ENCODE measurements at regions not wholly inside any gene's neighbourhood (a gene's known extent, or its start where the extent isn't known, plus 50 kb on each side); places are given as distances from the start of the nearest gene placed in this dataset.

- 43 to 48% (median 45%) methylated on average over 2 of the region's 2 CpGs for WGBS, 5 donors
- intact Hi-C loops (cut with DNase I; ENCODE audit: low total_unique reads) = no loop called here
- H3K4me3 ChIP-seq = no peak overlapping the region
Measured at GRCh38 chr11:109814824-109815223, 278.4 kb upstream of the ZC3H12C start.

GRCh38 chr11:109815500-109816150 lies 277.6 kb upstream of the ZC3H12C start:
- no peaks in the 10 kb centered on the region for H3K36me3 ChIP-seq
- no peak for TF ChIP-seq POLR2A (IDR thresholded peaks at IDR 0.05)
- TF ChIP-seq CTCF (IDR thresholded peaks at IDR 0.05) = no peak
- TF ChIP-seq EP300 (IDR thresholded peaks at IDR 0.05) = no peak
- TF ChIP-seq POLR2AphosphoS5 (IDR thresholded peaks at IDR 0.05) = no peak
- H3K4me3 ChIP-seq = no peak overlapping the region
- no peaks in the 10 kb centered on the region for H3K4me1 ChIP-seq
- no peaks in the 10 kb centered on the region for H3K27me3 ChIP-seq
- 72 to 78% (median 76%) methylated on average over 4 of the region's 4 CpGs for WGBS, 5 donors
- intact Hi-C loops (cut with DNase I; ENCODE audit: low total_unique reads) = no loop called here
- no peaks in the 10 kb centered on the region for H3K9me3 ChIP-seq
- H3K27ac ChIP-seq = no peak overlapping the region
- DNase-seq = no peak

More at GRCh38 chr11:109814824-109815223, 278.4 kb upstream of the ZC3H12C start:
- TF ChIP-seq POLR2AphosphoS5 (IDR thresholded peaks at IDR 0.05) (no peak), EP300 (IDR thresholded peaks at IDR 0.05) (no peak), CTCF (IDR thresholded peaks at IDR 0.05) (no peak), POLR2A (IDR thresholded peaks at IDR 0.05) (no peak)
- no peaks in the 10 kb centered on the region for H3K27me3 ChIP-seq
- no peak overlapping the region for H3K27ac ChIP-seq
- H3K9me3 ChIP-seq = no peaks in the 10 kb centered on the region
- no peaks in the 10 kb centered on the region for H3K4me1 ChIP-seq
- DNase-seq = no peak
- H3K36me3 ChIP-seq = no peaks in the 10 kb centered on the region

DNA sequence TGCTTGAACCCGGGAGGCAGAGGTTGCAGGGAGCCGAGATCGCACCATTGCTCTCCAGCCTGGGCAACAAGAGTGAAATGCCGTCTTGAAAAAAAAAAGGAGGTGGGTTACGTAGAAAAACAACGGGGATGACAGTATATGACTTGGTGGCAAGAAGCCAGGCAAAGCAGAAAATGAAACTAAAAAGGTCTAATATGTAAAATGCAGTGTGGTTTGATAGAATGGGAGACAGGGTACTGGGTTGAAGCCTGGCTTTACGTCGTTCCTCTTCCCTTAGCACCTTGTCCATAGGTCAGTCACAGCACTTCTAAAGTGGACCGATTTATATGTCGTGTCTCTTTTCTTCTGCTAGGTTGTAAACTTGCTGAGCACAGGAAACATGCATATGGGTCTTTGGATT lies 274.9 kb upstream of the ZC3H12C start:
- WGBS, 5 donors = 70 to 84% (median 80%) methylated on average over 10 of the region's 10 CpGs
- Histone ChIP-seq H3K27me3 (no peaks in the 10 kb centered on the region), H3K9me3 (no peaks in the 10 kb centered on the region), H3K4me1 (no peaks in the 10 kb centered on the region), H3K36me3 (no peaks in the 10 kb centered on the region), H3K27ac (no peak overlapping the region), H3K4me3 (no peak overlapping the region)
- intact Hi-C loops (cut with DNase I; ENCODE audit: low total_unique reads) = no loop called here
- TF ChIP-seq POLR2A (IDR thresholded peaks at IDR 0.05) = no peak
- no peak for TF ChIP-seq POLR2AphosphoS5 (IDR thresholded peaks at IDR 0.05)
- no peak for TF ChIP-seq EP300 (IDR thresholded peaks at IDR 0.05)
- TF ChIP-seq CTCF (IDR thresholded peaks at IDR 0.05) = no peak
- DNase-seq = no peak

DNA sequence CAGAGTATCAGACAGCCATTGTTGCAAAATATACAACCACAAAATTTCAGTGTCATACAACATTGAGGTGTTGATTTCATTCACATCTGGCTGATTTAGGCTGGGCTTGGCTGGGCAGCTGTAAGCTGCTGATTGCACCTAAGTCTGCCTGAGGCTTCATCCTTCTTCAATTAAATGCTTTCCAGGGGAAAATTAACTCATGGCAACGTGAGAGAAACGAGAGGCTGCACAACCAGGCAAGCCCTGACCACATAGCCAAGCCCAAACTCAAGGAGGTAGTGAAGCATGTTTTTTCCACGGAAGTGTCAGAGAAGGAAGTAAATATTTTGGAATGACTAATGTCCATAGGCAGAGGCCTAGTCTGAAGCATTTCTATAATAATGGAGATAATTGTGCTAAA lies 273.8 kb upstream of the ZC3H12C start:
- Histone ChIP-seq H3K4me3 (no peak overlapping the region), H3K4me1 (no peaks in the 10 kb centered on the region), H3K9me3 (no peaks in the 10 kb centered on the region), H3K27me3 (no peaks in the 10 kb centered on the region), H3K36me3 (no peaks in the 10 kb centered on the region), H3K27ac (no peak overlapping the region)
- intact Hi-C loops (cut with DNase I; ENCODE audit: low total_unique reads) = no loop called here
- TF ChIP-seq POLR2A (IDR thresholded peaks at IDR 0.05) (no peak), CTCF (IDR thresholded peaks at IDR 0.05) (no peak), POLR2AphosphoS5 (IDR thresholded peaks at IDR 0.05) (no peak), EP300 (IDR thresholded peaks at IDR 0.05) (no peak)
- no peak for DNase-seq
- 25 to 37% (median 32%) methylated on average over 3 of the region's 3 CpGs for WGBS, 5 donors
